DND-41 (cell line): ENCODE measurements at regions not wholly inside any gene's neighbourhood (a gene's known extent, or its start where the extent isn't known, plus 50 kb on each side); places are given as distances from the start of the nearest gene placed in this dataset.

Experiments used
- EZH2 ChIP-seq: IDR thresholded peaks from 3 replicates; pipeline ENCODE4 v1.6.1; 2012; ENCODE audit warnings: borderline replicate concordance, low read depth, mild to moderate bottlenecking, moderate library complexity, low read length, inconsistent platforms; ENCODE audit not compliant: severe bottlenecking
- TF ChIP-seq, protein P1 (sequence below): IDR thresholded peaks from 2 replicates; pipeline ENCODE4 v1.5.1; 2012; ENCODE audit warnings: borderline replicate concordance, low read length, moderate library complexity, mild to moderate bottlenecking; ENCODE audit not compliant: poor library complexity, severe bottlenecking; ENCODE audit errors: extremely low read depth

DNA sequence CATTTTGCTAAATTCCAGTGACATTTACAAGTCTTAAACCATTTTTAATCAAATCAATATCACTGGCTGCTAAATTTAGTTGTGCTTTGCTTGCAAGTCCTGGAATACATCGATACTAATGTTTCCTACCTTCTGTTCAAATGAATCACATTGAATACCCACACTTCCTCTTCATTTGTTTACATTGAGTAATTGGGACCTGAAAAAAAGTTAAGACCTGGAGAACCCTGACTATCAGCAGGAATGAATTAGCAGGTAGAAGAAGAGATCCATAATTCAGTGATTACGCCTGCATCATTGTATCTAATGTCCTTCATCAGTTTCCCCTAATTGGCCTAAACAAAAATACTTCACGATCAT is 369.3 kb downstream of the ETNK1 start:
- TF ChIP-seq, protein P1, sequence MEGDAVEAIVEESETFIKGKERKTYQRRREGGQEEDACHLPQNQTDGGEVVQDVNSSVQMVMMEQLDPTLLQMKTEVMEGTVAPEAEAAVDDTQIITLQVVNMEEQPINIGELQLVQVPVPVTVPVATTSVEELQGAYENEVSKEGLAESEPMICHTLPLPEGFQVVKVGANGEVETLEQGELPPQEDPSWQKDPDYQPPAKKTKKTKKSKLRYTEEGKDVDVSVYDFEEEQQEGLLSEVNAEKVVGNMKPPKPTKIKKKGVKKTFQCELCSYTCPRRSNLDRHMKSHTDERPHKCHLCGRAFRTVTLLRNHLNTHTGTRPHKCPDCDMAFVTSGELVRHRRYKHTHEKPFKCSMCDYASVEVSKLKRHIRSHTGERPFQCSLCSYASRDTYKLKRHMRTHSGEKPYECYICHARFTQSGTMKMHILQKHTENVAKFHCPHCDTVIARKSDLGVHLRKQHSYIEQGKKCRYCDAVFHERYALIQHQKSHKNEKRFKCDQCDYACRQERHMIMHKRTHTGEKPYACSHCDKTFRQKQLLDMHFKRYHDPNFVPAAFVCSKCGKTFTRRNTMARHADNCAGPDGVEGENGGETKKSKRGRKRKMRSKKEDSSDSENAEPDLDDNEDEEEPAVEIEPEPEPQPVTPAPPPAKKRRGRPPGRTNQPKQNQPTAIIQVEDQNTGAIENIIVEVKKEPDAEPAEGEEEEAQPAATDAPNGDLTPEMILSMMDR: no peak
- TF ChIP-seq EZH2: no peak
